GM13976 (cell line): ENCODE measurements at regions not wholly inside any gene's neighbourhood (a gene's known extent, or its start where the extent isn't known, plus 50 kb on each side); places are given as distances from the start of the nearest gene placed in this dataset.

Source experiments
- DNase-seq: peaks from one replicate; pipeline ENCODE4 v3.0.0; 2012; ENCODE audit warnings: low spot score
- in situ Hi-C: fragments of 300-500 bp; cut with MboI; formaldehyde crosslinking; loops from one replicate; pipeline ENCODE4 v1.12.0; 2022; ENCODE audit warnings: low sequenced_read_pairs, mixed read lengths, inconsistent platforms; ENCODE audit not compliant: unreplicated experiment
- TF ChIP-seq, protein P1 (sequence below): IDR thresholded peaks from 2 replicates; pipeline ENCODE4 v1.5.1; 2012; ENCODE audit warnings: borderline replicate concordance, mild to moderate bottlenecking; ENCODE audit not compliant: insufficient read depth; ENCODE audit errors: extremely low read depth, missing control alignments, control extremely low read depth

GRCh38 chr3:127394031-127394430 is 106.2 kb upstream of the PRR20G start:
- no peak for DNase-seq
- in situ Hi-C loops = no loop called here
- TF ChIP-seq, protein P1, sequence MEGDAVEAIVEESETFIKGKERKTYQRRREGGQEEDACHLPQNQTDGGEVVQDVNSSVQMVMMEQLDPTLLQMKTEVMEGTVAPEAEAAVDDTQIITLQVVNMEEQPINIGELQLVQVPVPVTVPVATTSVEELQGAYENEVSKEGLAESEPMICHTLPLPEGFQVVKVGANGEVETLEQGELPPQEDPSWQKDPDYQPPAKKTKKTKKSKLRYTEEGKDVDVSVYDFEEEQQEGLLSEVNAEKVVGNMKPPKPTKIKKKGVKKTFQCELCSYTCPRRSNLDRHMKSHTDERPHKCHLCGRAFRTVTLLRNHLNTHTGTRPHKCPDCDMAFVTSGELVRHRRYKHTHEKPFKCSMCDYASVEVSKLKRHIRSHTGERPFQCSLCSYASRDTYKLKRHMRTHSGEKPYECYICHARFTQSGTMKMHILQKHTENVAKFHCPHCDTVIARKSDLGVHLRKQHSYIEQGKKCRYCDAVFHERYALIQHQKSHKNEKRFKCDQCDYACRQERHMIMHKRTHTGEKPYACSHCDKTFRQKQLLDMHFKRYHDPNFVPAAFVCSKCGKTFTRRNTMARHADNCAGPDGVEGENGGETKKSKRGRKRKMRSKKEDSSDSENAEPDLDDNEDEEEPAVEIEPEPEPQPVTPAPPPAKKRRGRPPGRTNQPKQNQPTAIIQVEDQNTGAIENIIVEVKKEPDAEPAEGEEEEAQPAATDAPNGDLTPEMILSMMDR = no peak

- DNase-seq = no peak
- TF ChIP-seq, protein P1 = no peak
- in situ Hi-C loops = no loop called here
These were observed 105.4 kb upstream of the PRR20G start for GRCh38 chr3:127393131-127393820.

- TF ChIP-seq, protein P1 = no peak
- in situ Hi-C loops = no loop called here
These were observed 104.3 kb upstream of the PRR20G start for GRCh38 chr3:127392156-127392490.

DNA sequence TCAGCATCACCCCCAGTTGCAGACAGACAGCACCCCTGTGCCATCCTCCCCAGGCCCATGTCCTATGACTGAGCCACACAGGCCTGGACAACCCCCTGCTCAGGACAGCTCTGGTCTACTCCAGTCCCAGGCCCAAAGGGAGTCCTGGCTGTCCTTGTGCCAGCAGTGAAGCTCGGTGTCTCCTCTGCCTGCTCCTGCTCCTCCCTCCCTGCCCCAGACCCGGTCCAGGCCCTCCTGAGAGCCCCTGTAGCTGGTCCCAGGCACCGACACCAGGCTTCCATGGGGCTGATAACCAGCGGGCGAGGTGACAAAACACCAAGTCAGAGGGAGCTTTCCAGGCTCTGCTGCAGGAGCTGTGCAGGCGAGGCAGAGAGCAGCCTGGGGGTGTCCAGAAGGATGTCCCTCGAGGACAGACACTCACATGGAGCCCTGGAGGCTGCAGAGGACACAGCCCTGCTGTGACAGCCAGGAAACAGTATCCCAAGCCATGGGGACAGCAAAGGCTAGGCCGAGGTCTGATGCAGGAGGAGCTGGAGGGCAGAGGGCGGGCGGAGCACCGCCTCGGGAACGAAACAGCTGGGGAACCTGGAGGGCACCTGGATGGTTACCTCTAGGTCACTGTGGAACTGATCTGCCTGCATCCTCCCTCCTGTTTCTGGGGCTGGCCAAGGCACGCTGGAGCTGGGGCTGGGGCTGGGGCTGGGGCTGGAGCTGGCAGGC is 103.8 kb upstream of the PRR20G start:
- DNase-seq = no peak
- in situ Hi-C loops = no loop called here
- TF ChIP-seq, protein P1 = no peak

More at GRCh38 chr3:127392156-127392490, 104.3 kb upstream of the PRR20G start:
- no peak for DNase-seq

- TF ChIP-seq, protein P1 = no peak
- in situ Hi-C loops = no loop called here
- DNase-seq = no peak
These were observed 102.6 kb upstream of the PRR20G start for GRCh38 chr3:127390365-127391025.

DNA sequence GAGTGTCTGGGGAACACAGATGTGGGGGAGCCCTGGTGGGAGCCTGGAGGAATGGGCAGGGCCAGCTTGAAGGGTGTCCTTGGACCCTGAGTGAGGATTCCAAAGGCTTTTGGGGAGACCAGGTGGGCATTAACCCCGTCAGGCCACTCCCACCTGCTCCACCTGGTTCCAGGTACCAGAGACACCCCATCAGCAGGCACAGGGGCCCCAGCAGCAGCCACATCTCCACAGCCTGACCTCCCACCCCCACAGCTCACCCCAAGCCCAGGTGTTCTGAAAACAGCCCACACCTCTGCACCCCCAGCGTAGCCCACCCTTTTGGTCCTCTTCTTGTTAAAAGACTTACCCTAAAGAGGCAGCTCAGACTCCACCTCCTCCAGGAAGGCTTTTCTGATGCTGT is 102.1 kb upstream of the PRR20G start:
- in situ Hi-C loops = no loop called here

More for the DNA sequence above, 102.1 kb upstream of the PRR20G start:
- DNase-seq = no peak
- TF ChIP-seq, protein P1 = no peak
